Liver (tissue), 8 donors: ENCODE measurements at regions not wholly inside any gene's neighbourhood (a gene's known extent, or its start where the extent isn't known, plus 50 kb on each side); places are given as distances from the start of the nearest gene placed in this dataset.

Experiments
- DNase-seq: peaks from one replicate; pipeline ENCODE4 v3.0.0-alpha.2; 2017; ENCODE audit warnings: low spot score
- H3K27ac ChIP-seq, 2 donors: one replicate each; pipeline ENCODE4 v1.7.0; 2013; ENCODE audit warnings: inconsistent platforms in 2 of 2, low read length in 2 of 2, control low read depth in 1 of 2, low read depth in 1 of 2, mild to moderate bottlenecking in 1 of 2
- H3K27me3 ChIP-seq, 4 donors: one replicate each; pipeline versions ENCODE4 v1.6.1 to v1.7.0; 2013; ENCODE audit warnings: low read length in 3 of 4, inconsistent platforms in 1 of 4, mild to moderate bottlenecking in 1 of 4, moderate library complexity in 1 of 4; ENCODE audit not compliant: control insufficient read depth in 4 of 4, insufficient read depth in 4 of 4
- H3K36me3 ChIP-seq, 4 donors: one replicate each; pipeline versions ENCODE4 v1.6.1 to v1.7.0; 2013; ENCODE audit warnings: low read length in 3 of 4, mild to moderate bottlenecking in 3 of 4, low read depth in 1 of 4, moderate library complexity in 1 of 4; ENCODE audit not compliant: control insufficient read depth in 4 of 4, insufficient read depth in 3 of 4
- H3K4me1 ChIP-seq, 4 donors: one replicate each; pipeline versions ENCODE4 v1.6.1 to v1.7.0; 2013; ENCODE audit warnings: low read length in 3 of 4, mild to moderate bottlenecking in 3 of 4, moderate library complexity in 1 of 4; ENCODE audit not compliant: control insufficient read depth in 4 of 4, insufficient read depth in 4 of 4
- H3K4me3 ChIP-seq, 3 donors: one replicate each; pipeline versions ENCODE4 v1.6.1 to v1.7.0; 2013; ENCODE audit warnings: low read length in 3 of 3, control low read depth in 1 of 3, low read depth in 1 of 3, mild to moderate bottlenecking in 1 of 3
- H3K9ac ChIP-seq, 2 donors: one replicate each; pipeline ENCODE4 v1.7.0; 2013; ENCODE audit warnings: low read length in 2 of 2, mild to moderate bottlenecking in 2 of 2, moderate library complexity in 2 of 2, control low read depth in 1 of 2, low read depth in 1 of 2
- H3K9me3 ChIP-seq, 4 donors: one replicate each; pipeline versions ENCODE4 v1.6.1 to v1.7.0; 2013; ENCODE audit warnings: low read length in 3 of 4; ENCODE audit not compliant: control insufficient read depth in 4 of 4
- ATF3 ChIP-seq: IDR thresholded peaks from 2 replicates; pipeline ENCODE4 v1.6.1; 2016; ENCODE audit warnings: antibody characterized with exemption
- CTCF ChIP-seq: fragments of 150-350 bp; IDR thresholded peaks from 2 replicates; pipeline ENCODE4 v1.5.1; 2017; ENCODE audit warnings: improper control_type of control experiment, low read depth, low read length; ENCODE audit not compliant: missing input control
- EGR1 ChIP-seq, 2 donors: IDR thresholded peaks; 2 replicates each; pipeline ENCODE4 v1.6.1; 2016 to 2018; ENCODE audit warnings: antibody characterized with exemption in 2 of 2, low read depth in 2 of 2
- FOXA1 ChIP-seq: IDR thresholded peaks from 2 replicates; pipeline ENCODE4 v1.6.1; 2016; ENCODE audit warnings: antibody characterized with exemption
- FOXA2 ChIP-seq: IDR thresholded peaks from 2 replicates; pipeline ENCODE4 v1.6.1; 2016; ENCODE audit warnings: antibody characterized with exemption
- GABPA ChIP-seq, 2 donors: IDR thresholded peaks in 1 of 2; conservative IDR thresholded peaks in 1 of 2; 2 replicates each; pipeline ENCODE4 v1.6.1; 2016; ENCODE audit warnings: antibody characterized with exemption in 2 of 2, mild to moderate bottlenecking in 1 of 2, moderate library complexity in 1 of 2
- HNF4A ChIP-seq, 2 donors: conservative IDR thresholded peaks; 2 replicates each; pipeline ENCODE4 v1.6.1; 2016; ENCODE audit warnings: antibody characterized with exemption in 2 of 2, mild to moderate bottlenecking in 2 of 2
- HNF4G ChIP-seq: IDR thresholded peaks from 2 replicates; pipeline ENCODE4 v1.6.1; 2016; ENCODE audit warnings: antibody characterized with exemption
- JUND ChIP-seq, 2 donors: IDR thresholded peaks; 2 replicates each; pipeline ENCODE4 v1.6.1; 2016; ENCODE audit warnings: antibody characterized with exemption in 2 of 2
- NR2F2 ChIP-seq: IDR thresholded peaks from 2 replicates; pipeline ENCODE4 v1.6.1; 2016; ENCODE audit warnings: antibody characterized with exemption
- RAD21 ChIP-seq, 2 donors: IDR thresholded peaks; 2 replicates each; pipeline ENCODE4 v1.6.1; 2016; ENCODE audit warnings: antibody characterized with exemption in 2 of 2, mild to moderate bottlenecking in 2 of 2
- RXRA ChIP-seq, 2 donors: IDR thresholded peaks; 2 replicates each; pipeline ENCODE4 v1.6.1; 2017 to 2018; ENCODE audit warnings: antibody characterized with exemption in 2 of 2, mild to moderate bottlenecking in 1 of 2
- SP1 ChIP-seq: IDR thresholded peaks from 2 replicates; pipeline ENCODE4 v1.6.1; 2018; ENCODE audit warnings: antibody characterized with exemption, mild to moderate bottlenecking
- TAF1 ChIP-seq: conservative IDR thresholded peaks from 2 replicates; pipeline ENCODE4 v1.6.1; 2016; ENCODE audit warnings: antibody characterized with exemption, mild to moderate bottlenecking
- YY1 ChIP-seq: IDR thresholded peaks from 2 replicates; pipeline ENCODE4 v1.6.1; 2016; ENCODE audit warnings: antibody characterized with exemption, mild to moderate bottlenecking
- WGBS: extraction: QIAGEN DNeasy Blood & Tissue Kit; methylation state at CpG from one replicate; pipeline ENCODE4 v1.1.7; 2013; 5-methylcytosine and 5-hydroxymethylcytosine counted together
- TF ChIP-seq, protein P1 (sequence below): IDR thresholded peaks from 2 replicates; pipeline ENCODE4 v1.6.1; 2016; ENCODE audit warnings: antibody characterized with exemption, mild to moderate bottlenecking
- TF ChIP-seq, protein P2 (sequence below): IDR thresholded peaks from 2 replicates; pipeline ENCODE4 v1.6.1; 2016; ENCODE audit warnings: antibody characterized with exemption
- TF ChIP-seq, protein P3 (sequence below): IDR thresholded peaks from 2 replicates; pipeline ENCODE4 v1.6.1; 2016; ENCODE audit warnings: antibody characterized with exemption
- donor health status: healthy.
- donor health status: healthy.
- donor health status: healthy.
- donor health status: healthy.
- donor health status: healthy.

GRCh38 chr4:115334736-115335411, 221.5 kb upstream of the NDST4 start:
- WGBS, result 78% methylated on average over 4 of the region's 4 CpGs
- Histone ChIP-seq H3K9me3 (no peaks in the 10 kb centered on the region), H3K27me3 (no peaks in the 10 kb centered on the region), H3K4me1 (no peaks in the 10 kb centered on the region), H3K36me3 (no peaks in the 10 kb centered on the region), H3K9ac (no peak overlapping the region), H3K4me3 (no peak overlapping the region), H3K27ac (no peak overlapping the region)
- no peak for DNase-seq
- TF ChIP-seq ATF3 (no peak), RAD21 (IDR thresholded peaks at IDR 0.05) (no peak)

GRCh38 chr4:115332078-115332477, 218.7 kb upstream of the NDST4 start:
- H3K4me3 ChIP-seq, result no peak overlapping the region
- no peaks in the 10 kb centered on the region for H3K27me3 ChIP-seq
- no peaks in the 10 kb centered on the region for H3K9me3 ChIP-seq
- no peaks in the 10 kb centered on the region for H3K36me3 ChIP-seq
- 65% methylated on average over 1 of the region's 1 CpG for WGBS
- no peak for DNase-seq
- TF ChIP-seq HNF4A (conservative IDR thresholded peaks at IDR 0.05) (no peak), RAD21 (IDR thresholded peaks at IDR 0.05) (no peak), EGR1 (IDR thresholded peaks at IDR 0.05; ENCODE audit: low read depth in 2 of 2) (no peak), FOXA2 (no peak), RXRA (IDR thresholded peaks at IDR 0.05) (no peak), JUND (IDR thresholded peaks at IDR 0.05) (no peak), FOXA1 (no peak), YY1 (no peak), TAF1 (no peak), NR2F2 (no peak), SP1 (no peak), GABPA (IDR thresholded peaks at IDR 0.05 in 1 of 2, conservative IDR thresholded peaks at IDR 0.05 in 1 of 2) (no peak), HNF4G (no peak), ATF3 (no peak), CTCF (no peak)
- TF ChIP-seq, protein P1, sequence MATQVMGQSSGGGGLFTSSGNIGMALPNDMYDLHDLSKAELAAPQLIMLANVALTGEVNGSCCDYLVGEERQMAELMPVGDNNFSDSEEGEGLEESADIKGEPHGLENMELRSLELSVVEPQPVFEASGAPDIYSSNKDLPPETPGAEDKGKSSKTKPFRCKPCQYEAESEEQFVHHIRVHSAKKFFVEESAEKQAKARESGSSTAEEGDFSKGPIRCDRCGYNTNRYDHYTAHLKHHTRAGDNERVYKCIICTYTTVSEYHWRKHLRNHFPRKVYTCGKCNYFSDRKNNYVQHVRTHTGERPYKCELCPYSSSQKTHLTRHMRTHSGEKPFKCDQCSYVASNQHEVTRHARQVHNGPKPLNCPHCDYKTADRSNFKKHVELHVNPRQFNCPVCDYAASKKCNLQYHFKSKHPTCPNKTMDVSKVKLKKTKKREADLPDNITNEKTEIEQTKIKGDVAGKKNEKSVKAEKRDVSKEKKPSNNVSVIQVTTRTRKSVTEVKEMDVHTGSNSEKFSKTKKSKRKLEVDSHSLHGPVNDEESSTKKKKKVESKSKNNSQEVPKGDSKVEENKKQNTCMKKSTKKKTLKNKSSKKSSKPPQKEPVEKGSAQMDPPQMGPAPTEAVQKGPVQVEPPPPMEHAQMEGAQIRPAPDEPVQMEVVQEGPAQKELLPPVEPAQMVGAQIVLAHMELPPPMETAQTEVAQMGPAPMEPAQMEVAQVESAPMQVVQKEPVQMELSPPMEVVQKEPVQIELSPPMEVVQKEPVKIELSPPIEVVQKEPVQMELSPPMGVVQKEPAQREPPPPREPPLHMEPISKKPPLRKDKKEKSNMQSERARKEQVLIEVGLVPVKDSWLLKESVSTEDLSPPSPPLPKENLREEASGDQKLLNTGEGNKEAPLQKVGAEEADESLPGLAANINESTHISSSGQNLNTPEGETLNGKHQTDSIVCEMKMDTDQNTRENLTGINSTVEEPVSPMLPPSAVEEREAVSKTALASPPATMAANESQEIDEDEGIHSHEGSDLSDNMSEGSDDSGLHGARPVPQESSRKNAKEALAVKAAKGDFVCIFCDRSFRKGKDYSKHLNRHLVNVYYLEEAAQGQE, result no peak
- TF ChIP-seq, protein P2, sequence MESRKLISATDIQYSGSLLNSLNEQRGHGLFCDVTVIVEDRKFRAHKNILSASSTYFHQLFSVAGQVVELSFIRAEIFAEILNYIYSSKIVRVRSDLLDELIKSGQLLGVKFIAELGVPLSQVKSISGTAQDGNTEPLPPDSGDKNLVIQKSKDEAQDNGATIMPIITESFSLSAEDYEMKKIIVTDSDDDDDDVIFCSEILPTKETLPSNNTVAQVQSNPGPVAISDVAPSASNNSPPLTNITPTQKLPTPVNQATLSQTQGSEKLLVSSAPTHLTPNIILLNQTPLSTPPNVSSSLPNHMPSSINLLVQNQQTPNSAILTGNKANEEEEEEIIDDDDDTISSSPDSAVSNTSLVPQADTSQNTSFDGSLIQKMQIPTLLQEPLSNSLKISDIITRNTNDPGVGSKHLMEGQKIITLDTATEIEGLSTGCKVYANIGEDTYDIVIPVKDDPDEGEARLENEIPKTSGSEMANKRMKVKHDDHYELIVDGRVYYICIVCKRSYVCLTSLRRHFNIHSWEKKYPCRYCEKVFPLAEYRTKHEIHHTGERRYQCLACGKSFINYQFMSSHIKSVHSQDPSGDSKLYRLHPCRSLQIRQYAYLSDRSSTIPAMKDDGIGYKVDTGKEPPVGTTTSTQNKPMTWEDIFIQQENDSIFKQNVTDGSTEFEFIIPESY, result no peak
- TF ChIP-seq, protein P3, sequence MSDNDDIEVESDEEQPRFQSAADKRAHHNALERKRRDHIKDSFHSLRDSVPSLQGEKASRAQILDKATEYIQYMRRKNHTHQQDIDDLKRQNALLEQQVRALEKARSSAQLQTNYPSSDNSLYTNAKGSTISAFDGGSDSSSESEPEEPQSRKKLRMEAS, result no peak
- no peaks in the 10 kb centered on the region for H3K4me1 ChIP-seq
- H3K9ac ChIP-seq, result no peak overlapping the region
- H3K27ac ChIP-seq, result no peak overlapping the region
